ENCODE measurements at regions not wholly inside any gene's neighbourhood (a gene's known extent, or its start where the extent isn't known, plus 50 kb on each side); places are given as distances from the start of the nearest gene placed in this dataset.

DNA sequence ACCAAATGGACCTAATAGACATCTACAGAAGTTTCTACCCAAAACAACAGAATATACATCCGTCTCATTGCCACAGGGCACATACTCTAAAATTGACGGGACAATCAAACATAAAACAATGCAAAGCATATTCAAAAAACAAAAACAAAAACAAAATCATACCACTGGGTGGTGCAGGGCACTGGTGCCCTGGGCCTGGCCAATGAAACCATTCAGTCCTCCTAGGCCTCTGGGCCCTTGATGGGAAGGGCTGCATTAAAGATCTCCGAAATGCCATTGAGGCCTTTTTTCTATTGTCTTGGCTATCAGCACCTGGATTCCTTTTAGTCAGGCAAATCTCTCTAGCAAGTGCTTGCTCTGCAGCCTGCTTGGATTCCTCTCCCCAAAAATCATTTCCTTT lies 213.9 kb upstream of the ZCCHC13 start:
- Histone ChIP-seq H2BK12ac (ENCODE audit: insufficient read length, low read depth, low read length) (no peak overlapping the region), H4K91ac (ENCODE audit: insufficient read length, low read depth, low read length) (no peak overlapping the region), H4K5ac (ENCODE audit: insufficient read length, low read depth, low read length) (no peak overlapping the region), H4K8ac (replicated peaks; ENCODE audit: insufficient read length, low read depth, low read length) (no peak overlapping the region), H3K79me1 (ENCODE audit: insufficient read depth, low read depth, low read length, poor library complexity, severe bottlenecking) (no peaks in the 10 kb centered on the region), H3K9ac (ENCODE audit: extremely low read depth, insufficient read length, low read length) (no peak overlapping the region), H2AFZ (ENCODE audit: low read length) (no peak overlapping the region), H3K9me3 (ENCODE audit: control insufficient read depth, low read depth, low read length) (peaks cover 30% of the 10 kb centered on the region), H3K56ac (ENCODE audit: insufficient read length, low read depth, low read length) (no peak overlapping the region), H2BK5ac (ENCODE audit: insufficient read length, low read length) (no peak overlapping the region), H2BK15ac (ENCODE audit: low read depth, low read length) (no peak overlapping the region), H3K79me2 (ENCODE audit: insufficient read depth, low read length) (no peaks in the 10 kb centered on the region), H3K14ac (ENCODE audit: insufficient read depth, low read length) (no peak overlapping the region), H3K18ac (ENCODE audit: insufficient read length, low read depth, low read length) (no peak overlapping the region), H2BK20ac (ENCODE audit: low read depth, low read length, poor library complexity, severe bottlenecking) (no peak overlapping the region), H3K4me1 (ENCODE audit: insufficient read depth, low read length) (no peaks in the 10 kb centered on the region), H2AK5ac (ENCODE audit: insufficient read length, low read length) (no peak overlapping the region), H3T11ph (ENCODE audit: low read length) (no peak overlapping the region), H3K27ac (ENCODE audit: insufficient read length, low read depth, low read length) (no peak overlapping the region), H3K23me2 (ENCODE audit: insufficient read length, low read depth, low read length, poor library complexity, severe bottlenecking) (no peaks in the 10 kb centered on the region), H3K4me2 (ENCODE audit: insufficient read depth, insufficient read length, low read length) (no peak overlapping the region), H2BK120ac (ENCODE audit: low read depth, low read length, poor library complexity, severe bottlenecking) (no peak overlapping the region), H4K20me1 (ENCODE audit: control insufficient read depth, insufficient read depth, insufficient read length) (no peaks in the 10 kb centered on the region), H3K23ac (ENCODE audit: insufficient read length, low read depth, low read length) (no peak overlapping the region), H3K27me3 (ENCODE audit: insufficient read depth, low read length) (no peaks in the 10 kb centered on the region), H3K4ac (ENCODE audit: low read depth, low read length) (no peak overlapping the region)
- Mint-ChIP-seq H3K36me3 (ENCODE audit: insufficient read depth in 1 of 3, low read depth in 3 of 3) (peaks cover 26 to 37% (median 37%) of the 10 kb centered on the region in 3 experiments), H3K27me3 (ENCODE audit: low read depth) (peaks cover 5% of the 10 kb centered on the region), H3K4me1 (no peaks in the 10 kb centered on the region), H3K4me3 (no peak overlapping the region; a peak in 1 of 5 replicates), H3K27ac (no peak overlapping the region), H3K9me3 (peaks cover 52 to 63% of the 10 kb centered on the region in 2 experiments)
- no peak for DNase-seq
- TF ChIP-seq CTCF (conservative IDR thresholded peaks at IDR 0.05), result no peak
- WGBS (ENCODE audit: extremely low coverage, insufficient read length, low lambda C conversion rate), result no CpG with 5 or more reads among the region's 3 CpGs

All from H9 (cell line).